Calu3 (cell line): ENCODE measurements at regions not wholly inside any gene's neighbourhood (a gene's known extent, or its start where the extent isn't known, plus 50 kb on each side); places are given as distances from the start of the nearest gene placed in this dataset.

Experiments
- BruUV-seq: library from RNA; stranded (reverse); fragments of 400-500 nt; replicated peaks from 2 replicates; lab custom pipeline; 2021; lab: Mats Ljungman, UMichigan
- CTCF ChIA-PET: fragments of 300-600 bp; sonication (Branson Sonifier 250); formaldehyde crosslinking; loops from one replicate; lab custom pipeline; 2022; ENCODE audit warnings: antibody characterized with exemption; lab: Charles Lee
- DNase-seq: peaks from one replicate; pipeline ENCODE4 v3.0.0; 2022
- H3K27ac Mint-ChIP-seq: one replicate; pipeline ENCODE4 v1.8.0; 2022; ENCODE audit warnings: mixed read lengths; ENCODE audit not compliant: unreplicated experiment
- H3K27me3 Mint-ChIP-seq: one replicate; pipeline ENCODE4 v1.8.0; 2022; ENCODE audit warnings: mixed read lengths; ENCODE audit not compliant: unreplicated experiment
- H3K36me3 Mint-ChIP-seq: one replicate; pipeline ENCODE4 v1.8.0; 2022; ENCODE audit warnings: mild to moderate bottlenecking, moderate library complexity, mixed read lengths; ENCODE audit not compliant: insufficient read depth, unreplicated experiment
- H3K4me1 Mint-ChIP-seq: one replicate; pipeline ENCODE4 v1.8.0; 2022; ENCODE audit warnings: mild to moderate bottlenecking, low read depth, mixed read lengths; ENCODE audit not compliant: unreplicated experiment
- H3K4me3 Mint-ChIP-seq: one replicate; pipeline ENCODE4 v1.8.0; 2022; ENCODE audit warnings: mild to moderate bottlenecking, low read depth, moderate library complexity, mixed read lengths; ENCODE audit not compliant: unreplicated experiment
- H3K9me3 Mint-ChIP-seq: one replicate; pipeline ENCODE4 v1.8.0; 2022; ENCODE audit warnings: low read depth, mixed read lengths; ENCODE audit not compliant: unreplicated experiment
- CTCF ChIP-seq: fragments of 200-600 bp; IDR thresholded peaks from one replicate; pipeline ENCODE4 v1.8.0; 2022; ENCODE audit warnings: antibody characterized with exemption; ENCODE audit not compliant: unreplicated experiment
- intact Hi-C: fragments of 100-400 bp; cut with micrococcal nuclease; formaldehyde crosslinking; loops from one replicate; pipeline ENCODE4 v1.10.0; 2022; ENCODE audit not compliant: unreplicated experiment

- peaks cover 5% of the 10 kb centered on the region for H3K9me3 Mint-ChIP-seq
- no peak for DNase-seq
- no peaks in the 10 kb centered on the region for H3K4me1 Mint-ChIP-seq
These were observed 428.1 kb downstream of the PRDM2 start for GRCh38 chr1:14128096-14128495.

DNA sequence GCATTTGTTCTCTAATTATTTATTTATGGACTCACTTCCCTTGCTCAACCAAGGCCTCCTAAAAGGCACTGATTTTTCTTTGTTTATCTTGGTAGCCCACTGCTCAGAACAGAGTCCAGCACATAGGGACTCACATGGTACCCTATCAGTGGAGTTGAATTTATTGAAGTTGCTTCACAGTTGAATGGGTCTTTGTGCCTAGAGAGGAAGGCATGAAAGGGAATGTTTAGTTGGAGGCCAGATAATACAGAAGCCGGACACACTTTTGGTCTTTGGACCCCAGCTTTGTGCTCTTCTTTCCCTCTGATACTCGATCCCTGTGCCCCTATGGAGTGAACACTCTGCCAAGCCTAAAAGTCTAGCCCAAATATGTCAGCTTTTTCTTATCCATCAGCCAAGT, 429.0 kb downstream of the PRDM2 start:
- peaks cover 5% of the 10 kb centered on the region for H3K9me3 Mint-ChIP-seq
- H3K36me3 Mint-ChIP-seq: no peaks in the 10 kb centered on the region
- CTCF ChIA-PET: no interaction called here
- no peak for TF ChIP-seq CTCF
- no peaks in the 10 kb centered on the region for H3K4me1 Mint-ChIP-seq
- H3K27me3 Mint-ChIP-seq: no peaks in the 10 kb centered on the region
- intact Hi-C loops: no loop called here
- no peak overlapping the region for H3K27ac Mint-ChIP-seq
- no peak overlapping the region for H3K4me3 Mint-ChIP-seq
- DNase-seq: no peak
- BruUV-seq: no TSS peak

More at GRCh38 chr1:14128096-14128495, 428.1 kb downstream of the PRDM2 start:
- no TSS peak for BruUV-seq
- CTCF ChIA-PET: no interaction called here
- H3K4me3 Mint-ChIP-seq: no peak overlapping the region
- H3K27ac Mint-ChIP-seq: no peak overlapping the region
- intact Hi-C loops: no loop called here
- H3K36me3 Mint-ChIP-seq: no peaks in the 10 kb centered on the region
- H3K27me3 Mint-ChIP-seq: no peaks in the 10 kb centered on the region
- no peak for TF ChIP-seq CTCF

DNA sequence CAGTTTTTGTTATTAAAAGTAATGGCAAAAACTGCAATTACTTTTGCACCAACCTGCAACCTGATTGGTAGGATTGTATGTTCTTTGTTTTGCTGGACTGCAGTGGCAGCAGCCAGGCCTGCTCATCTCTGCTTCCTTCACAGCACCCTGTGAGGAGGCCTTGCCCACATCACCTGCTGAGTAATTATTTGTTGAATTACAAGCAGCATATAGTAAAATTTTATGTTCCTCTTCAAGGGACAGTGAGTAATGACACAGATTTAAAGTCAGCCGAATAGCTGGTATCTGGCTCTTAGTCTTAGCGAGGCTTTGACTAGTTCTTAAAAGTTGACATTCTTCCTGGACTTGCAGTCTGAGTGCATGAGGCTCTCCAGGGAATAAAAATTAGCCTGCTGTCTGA, 435.1 kb downstream of the PRDM2 start:
- Mint-ChIP-seq H3K4me3 (no peak overlapping the region), H3K27ac (no peak overlapping the region), H3K36me3 (no peaks in the 10 kb centered on the region), H3K9me3 (no peaks in the 10 kb centered on the region), H3K27me3 (no peaks in the 10 kb centered on the region), H3K4me1 (no peaks in the 10 kb centered on the region)
- no TSS peak for BruUV-seq
- CTCF ChIA-PET: no interaction called here
- intact Hi-C loops: no loop called here
- no peak for TF ChIP-seq CTCF
- no peak for DNase-seq

DNA sequence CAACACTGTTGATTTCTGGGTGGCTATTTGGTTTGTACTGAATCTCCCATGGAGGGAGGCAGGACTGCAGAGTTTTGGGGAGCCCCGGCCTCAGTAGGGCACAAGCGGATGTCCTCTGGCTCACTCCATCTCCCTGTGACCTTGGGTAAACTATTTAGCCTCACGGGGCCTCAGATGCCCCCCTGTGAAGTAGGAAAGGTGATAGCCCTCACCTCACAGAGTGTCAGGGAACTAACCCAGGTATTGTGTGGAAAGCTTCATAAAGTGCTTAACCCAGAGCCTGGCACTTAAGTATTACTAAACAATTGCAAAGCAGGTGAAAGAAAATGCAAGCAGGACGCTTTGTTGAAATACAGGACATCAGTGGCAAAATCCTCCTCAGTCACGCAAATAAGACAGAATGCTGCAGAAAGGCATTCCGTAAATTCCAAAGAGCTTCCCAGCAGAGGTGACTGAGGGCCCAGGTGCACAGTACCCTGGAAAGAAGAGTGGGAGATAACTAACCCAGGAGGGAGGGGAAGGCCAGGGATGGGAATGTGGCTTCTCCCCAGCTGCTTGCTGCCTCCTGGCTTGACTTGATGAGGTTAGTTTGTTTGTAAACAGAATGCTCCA, 436.3 kb downstream of the PRDM2 start:
- no peak for TF ChIP-seq CTCF
- no peaks in the 10 kb centered on the region for H3K27me3 Mint-ChIP-seq
- H3K9me3 Mint-ChIP-seq: no peaks in the 10 kb centered on the region
- no peaks in the 10 kb centered on the region for H3K4me1 Mint-ChIP-seq
- no peak overlapping the region for H3K4me3 Mint-ChIP-seq
- CTCF ChIA-PET: no interaction called here
- BruUV-seq: no TSS peak
- DNase-seq: no peak
- H3K36me3 Mint-ChIP-seq: no peaks in the 10 kb centered on the region
- H3K27ac Mint-ChIP-seq: no peak overlapping the region
- intact Hi-C loops: no loop called here
